ENCODE measurements at regions not wholly inside any gene's neighbourhood (a gene's known extent, or its start where the extent isn't known, plus 50 kb on each side); places are given as distances from the start of the nearest gene placed in this dataset.
"Not testable (repeated sequence)": the region's sequence is repeated elsewhere in the genome, so short reads cannot be mapped to it uniquely, and the experiment has no call there.

DNA sequence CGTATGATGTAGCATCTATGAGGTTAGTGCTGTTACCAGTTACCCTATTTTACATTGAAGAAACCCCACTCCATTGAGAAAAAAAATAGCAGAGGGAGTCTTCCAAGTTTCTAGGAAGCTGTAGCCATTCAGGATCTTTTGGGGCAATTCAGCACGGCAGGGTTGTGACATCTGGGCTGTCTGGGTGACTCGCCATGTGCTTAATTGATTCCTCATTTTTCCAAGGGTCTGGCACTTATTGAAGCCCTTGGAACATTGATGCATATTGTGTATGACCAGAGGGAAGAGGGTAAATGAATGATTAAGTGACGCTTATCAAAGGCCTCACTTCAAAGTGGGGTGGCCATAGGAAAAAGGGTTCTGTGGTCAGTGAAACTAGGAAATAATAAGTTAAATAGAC is 248.7 kb downstream of the ARHGAP12 start:
- no peak for DNase-seq

DNA sequence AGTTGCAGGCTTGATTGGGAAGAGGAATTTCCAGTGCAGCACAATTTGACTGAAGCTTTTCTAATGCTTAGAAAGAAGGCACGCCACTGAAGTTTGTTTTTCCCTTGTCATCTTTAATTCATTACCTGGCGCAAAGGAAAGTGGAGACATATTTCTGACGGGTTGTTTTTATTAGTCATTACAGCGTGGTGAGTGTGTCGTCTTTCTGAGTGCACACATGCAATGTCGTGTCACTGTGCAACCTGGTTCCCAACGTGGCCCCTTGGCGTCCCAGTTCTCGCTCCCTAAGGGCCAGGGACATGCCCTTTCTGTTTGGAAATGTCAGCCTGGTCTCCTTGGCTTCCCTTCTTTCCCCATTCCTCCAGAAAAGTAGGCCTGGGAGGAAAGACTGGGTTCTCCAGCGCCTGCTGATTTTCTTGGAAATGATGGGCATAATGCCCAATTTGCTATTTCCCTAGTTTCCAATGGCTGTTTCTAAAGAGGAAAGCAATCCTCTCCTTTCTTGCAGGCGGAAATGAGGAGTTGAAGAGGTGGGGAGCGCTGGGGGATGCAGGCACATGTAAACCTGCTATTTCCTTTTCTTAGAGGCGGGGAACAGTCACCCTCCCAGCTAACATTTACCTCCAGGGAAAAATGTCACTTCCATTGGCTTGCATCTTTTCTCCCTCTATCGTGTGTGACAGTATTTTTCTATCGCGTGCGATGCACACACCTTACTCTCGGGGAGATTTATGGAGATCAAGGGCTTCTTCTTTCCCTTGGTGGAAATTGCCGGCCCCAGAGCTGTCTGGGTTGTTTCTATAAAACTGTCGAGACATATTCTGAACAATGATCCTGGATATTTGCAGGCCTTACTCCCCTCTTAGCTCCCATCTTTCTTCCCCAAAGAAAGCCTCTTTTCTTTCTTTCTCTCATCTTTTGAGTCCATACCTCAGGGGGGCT is 249.8 kb downstream of the ARHGAP12 start:
- DNase-seq = no peak

DNA sequence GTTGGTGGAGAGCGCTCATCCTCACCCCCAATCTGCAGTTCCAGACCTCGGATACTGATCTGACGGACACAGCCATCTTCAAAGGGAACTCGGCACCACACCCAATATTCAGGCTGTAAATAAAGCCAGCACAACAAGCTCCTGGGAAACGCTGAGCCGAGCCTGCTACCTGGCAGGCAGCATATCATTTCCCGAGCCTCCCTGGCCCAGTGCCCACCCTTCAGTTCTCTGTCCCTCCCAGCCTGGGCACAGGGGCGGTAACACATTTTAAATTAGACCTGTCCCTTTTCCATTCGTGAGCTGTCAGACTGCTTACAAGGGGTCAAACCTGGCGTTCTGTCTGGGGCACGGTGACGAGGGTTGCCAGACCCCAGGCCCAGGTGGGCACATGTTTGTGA is 250.5 kb downstream of the ARHGAP12 start:
- DNase-seq = no peak

DNA sequence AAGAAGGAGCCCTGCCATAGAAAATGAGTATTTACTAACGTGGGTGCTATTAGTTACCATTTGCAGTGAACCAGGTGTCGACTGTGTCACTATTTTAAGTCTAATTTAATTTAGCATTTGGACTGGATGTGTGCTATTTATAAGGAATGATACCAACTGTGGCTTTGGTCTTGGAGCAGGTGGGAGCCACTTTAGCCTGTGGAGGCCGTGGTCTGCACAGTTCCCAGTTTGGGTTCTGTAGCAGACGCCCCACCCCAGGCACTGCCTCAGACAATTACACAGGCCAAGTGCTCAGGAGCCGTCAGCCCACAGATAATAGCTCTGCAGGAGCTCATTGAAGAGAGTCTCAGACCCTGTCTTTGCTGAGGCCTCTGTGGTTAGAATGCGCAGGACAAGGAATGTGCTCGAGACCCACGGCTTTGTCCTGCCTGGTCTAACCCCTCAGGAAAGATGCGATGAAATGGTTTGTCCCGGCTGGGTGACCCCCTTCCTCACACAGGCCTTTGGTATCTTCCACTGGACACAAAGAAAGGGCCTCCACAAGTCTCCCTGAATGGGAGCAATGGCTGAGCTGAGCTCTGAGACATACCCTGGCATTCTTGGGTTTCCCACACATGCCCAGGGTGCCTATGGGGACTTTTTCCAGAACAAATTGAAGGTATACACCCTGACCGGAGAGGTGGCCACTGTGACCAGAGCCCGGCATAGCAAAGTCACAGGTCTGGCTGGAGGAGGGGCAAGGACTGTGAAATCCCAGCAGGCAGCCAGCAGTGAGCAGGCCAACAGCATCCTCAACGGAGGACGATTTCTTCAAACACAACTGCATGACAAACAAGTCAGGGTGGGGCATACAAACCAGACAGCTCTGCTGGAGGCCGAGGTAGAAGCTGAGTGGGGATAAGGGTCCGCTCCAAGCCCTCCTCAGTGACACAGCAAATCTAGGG is 251.2 kb downstream of the ARHGAP12 start:
- DNase-seq = no peak

DNA sequence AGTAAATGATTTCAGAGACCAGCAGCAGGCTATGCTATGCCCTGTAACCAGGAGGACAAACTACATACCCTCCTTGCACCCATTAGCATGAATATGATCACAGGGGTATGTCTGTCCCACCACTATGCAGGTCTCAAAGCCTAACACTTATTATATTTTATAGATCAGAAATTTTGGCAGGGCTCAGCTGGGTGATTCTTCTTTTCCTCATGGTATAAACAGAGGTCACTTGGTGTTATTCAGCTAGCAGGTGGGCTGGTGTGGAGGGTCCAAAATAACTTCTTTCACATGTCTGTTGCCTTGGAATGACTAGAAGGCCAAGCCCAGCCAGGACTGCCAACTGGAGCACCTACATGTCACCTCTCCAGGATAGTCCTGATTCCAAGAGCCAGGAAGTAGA is 252.9 kb downstream of the ARHGAP12 start:
- DNase-seq = no peak

DNA sequence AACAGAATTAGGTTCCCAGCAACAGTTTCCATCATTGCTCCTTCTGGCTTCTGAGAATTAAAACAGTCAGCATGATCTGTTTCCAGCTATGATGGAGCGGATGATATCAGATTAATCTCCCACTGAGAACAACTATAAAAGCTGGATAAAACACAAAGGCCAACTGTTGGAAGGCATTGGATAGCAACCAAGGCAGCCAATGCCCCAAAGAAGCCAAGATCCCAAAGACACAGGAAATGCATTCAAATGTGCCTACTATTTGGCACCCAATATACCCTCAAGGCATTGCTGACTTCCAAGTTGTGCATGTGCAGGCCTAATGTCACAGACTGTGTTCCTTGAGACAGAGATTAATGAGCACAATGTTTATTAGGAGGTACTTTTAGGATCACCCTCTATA is 259.3 kb downstream of the ARHGAP12 start:
- DNase-seq = no peak

DNA sequence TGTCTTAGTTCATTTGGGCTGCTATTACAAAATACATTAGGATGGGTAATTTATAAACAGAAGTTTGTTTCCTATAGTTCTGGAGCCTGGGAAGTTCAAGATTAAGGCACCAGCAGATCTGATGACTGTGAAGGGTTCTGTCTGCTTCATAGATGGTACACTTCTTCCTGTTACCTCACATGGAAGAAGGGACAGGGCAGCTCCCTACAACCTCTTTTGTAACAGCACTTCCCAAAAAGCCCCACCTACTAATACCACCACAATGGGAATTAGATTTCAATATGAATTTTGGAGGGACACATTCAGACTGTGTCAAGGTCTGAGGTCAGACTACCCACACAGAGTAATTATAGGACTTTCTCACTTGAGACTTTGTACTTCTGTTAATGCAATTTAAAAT is 260.3 kb downstream of the ARHGAP12 start:
- no peak for DNase-seq

DNA sequence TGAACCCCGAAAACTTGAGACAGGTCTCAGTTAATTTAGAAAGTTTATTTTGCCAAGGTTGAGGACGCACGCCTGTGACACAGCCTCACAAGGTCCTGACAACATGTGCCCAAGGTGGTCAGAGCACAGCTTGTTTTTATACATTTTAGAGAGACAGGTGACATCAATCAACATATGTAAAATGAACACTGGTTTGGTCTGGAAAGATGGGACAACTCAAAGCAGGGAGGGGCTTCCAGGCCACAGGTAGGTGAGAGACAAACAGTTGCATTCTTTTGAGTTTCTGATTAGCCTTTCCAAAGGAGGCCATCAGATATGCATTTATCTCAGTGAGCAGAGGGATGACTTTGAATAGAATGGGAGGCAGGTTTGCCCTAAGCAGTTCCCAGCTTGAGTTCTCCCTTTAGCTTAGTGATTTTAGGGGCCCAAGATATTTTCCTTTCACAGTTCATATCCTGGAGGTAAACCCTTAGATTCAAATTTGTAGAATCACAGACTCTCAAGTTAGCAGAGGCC is 262.8 kb downstream of the ARHGAP12 start:
- not testable (repeated sequence) for DNase-seq

DNA sequence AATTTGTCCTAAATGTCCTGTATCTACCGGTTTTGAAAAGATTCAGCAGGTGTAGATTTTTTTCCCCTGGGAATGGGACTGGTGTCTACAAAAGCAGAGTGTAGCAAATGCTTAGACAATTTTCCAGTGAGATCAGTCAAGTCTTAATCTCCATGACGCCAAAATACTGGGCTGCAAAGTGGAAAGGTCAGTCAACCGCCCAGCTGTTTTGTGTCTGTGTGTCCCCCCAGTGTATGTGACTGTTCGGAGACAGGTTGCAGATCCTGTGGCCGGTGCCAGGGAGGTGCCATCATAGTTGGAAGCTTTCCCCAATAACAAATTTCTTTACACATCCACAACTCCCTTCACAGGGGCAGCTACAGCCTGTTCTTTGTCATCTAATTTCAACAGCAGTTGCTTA is 263.8 kb downstream of the ARHGAP12 start:
- DNase-seq = no peak

DNA sequence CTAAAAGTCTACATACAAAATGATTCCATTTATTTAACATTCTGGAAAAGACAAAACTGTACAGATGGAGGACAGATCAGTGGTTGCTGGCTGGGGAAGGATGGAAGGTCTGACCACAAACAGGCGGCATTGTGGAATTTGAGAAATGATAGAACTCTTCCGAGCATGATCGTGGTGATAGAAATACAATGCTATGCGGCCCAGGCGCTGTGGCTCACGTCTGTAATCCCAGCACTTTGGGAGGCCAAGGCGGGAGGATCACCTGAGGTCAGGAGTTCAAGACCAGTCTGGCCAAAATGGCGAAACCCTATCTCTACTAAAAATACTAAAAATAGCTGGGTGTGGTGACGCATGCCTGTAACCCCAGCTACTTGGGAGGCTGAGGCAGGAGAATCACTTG is 264.6 kb downstream of the ARHGAP12 start:
- DNase-seq = not testable (repeated sequence)

DNA sequence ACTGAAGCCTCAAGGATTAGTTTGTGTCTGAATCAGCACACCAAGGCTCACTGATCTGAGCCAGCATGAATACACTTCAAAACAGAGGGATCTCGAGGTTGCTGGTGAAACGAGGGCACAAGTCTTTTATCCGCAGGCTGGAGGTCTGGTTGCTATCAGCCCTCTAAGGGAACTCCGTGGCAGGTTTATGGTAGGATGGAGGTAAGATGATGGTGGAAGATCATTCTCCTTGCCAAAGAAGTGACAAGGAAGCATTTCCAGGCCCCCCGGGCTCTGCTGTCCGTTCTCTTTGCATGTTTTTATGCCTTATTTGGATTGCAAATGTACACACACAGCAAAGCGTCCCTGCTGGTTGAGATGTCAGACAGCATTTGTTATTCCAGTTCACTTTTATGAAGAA is 268.3 kb downstream of the ARHGAP12 start:
- DNase-seq = no peak

DNA sequence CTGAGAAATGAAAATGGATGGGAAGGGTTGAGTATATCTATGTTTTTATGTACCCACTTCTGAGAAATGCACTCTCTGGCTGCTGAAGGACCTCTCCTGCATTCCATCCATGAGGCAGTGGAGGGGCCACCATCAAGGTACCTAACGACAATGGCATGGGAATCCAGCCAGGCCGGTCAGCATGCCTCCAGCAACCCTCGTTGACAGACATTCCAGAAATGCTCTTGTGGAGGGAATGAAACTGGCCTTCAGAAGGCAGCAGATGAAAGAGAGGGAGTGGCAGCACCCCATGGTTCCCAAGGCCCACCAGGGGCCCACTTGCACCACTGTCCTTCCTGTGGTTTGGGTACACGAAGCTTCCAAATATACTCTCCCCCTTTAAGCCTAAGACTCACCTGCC is 269.0 kb downstream of the ARHGAP12 start:
- no peak for DNase-seq

DNA sequence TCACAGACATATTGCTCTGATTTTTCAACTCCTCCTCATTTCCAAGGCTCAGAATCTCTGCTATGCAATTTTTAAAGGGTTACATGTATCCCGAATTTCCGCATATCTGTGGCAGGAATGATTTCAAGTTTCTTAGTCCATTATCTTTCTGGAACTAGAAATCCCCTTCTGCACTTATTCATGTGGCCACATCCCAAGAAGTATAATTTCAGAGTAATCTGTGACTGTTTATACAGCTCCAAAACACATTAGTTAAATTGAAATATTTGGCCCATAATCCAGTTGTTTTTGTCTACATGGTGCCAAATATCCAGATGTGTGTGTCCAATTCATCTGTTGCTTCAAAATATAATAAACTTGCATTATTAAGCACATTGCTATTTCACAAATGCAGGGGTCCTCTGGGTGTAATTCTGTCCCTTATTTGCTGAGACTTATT is 271.2 kb downstream of the ARHGAP12 start:
- no peak for DNase-seq

DNA sequence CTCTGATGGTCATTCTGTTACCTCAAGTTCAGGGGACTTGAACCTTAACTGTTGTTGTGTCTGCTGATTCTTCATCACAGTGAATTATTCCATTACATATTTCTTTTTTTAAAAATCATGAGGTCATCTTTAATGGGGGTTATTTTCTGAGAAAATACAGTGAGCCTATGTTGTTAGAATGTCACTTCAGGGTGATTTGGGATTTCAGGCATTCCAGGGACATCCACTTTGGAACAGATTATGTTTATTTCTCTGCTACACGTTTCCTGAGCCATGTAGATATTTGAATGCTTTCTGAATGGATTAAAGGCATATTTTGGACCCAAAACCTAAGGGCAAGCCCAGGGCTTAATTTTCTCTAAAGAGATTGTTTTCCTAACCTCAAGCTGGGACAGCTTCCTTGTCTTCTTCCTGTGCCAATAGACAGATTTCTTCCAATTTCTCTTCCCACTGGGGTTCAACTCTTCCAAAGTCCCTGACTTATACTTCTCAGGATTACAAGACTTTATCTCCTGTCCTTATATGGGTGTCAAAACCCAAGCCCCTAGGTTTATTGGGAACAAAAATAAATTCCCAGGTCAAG is 271.7 kb downstream of the ARHGAP12 start:
- no peak for DNase-seq

DNA sequence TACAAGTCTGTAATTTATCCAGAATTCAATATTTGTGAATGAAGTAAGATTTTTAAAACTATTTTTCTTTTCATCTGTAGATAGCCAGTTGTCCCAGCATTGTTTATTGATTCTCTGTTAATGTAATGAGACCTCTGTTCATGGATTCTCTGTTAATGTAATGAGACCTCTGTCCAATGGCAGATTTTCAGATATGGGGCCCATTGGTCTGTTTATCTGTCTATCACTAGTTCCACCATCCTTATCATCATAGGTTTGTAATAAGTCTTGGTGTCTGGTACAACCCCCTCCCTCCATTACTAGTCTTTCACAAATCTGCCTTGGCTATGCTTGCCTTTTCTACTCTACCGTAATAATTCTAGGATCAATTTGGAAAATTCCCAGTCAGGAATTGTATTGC is 276.6 kb downstream of the ARHGAP12 start:
- DNase-seq = no peak

DNA sequence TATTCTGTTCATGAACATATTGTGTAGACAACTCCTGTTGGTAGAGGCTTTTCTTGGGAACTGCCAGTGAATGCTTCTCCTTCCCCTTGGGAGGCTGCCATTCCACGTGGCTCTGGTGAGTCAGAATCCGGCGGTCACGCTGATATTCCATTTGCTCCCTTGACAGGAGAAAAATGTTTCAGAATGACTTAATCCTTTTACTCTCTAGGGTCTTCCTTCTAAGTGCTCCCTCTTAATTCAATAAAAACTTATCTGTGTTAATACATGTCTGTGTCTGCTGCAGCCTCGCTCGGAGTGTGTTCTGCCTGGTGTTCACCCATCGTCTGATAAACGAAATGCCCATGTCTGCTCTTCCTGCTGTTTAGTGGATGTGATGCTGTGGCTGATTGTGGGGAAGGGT is 278.6 kb downstream of the ARHGAP12 start:
- DNase-seq = no peak

DNA sequence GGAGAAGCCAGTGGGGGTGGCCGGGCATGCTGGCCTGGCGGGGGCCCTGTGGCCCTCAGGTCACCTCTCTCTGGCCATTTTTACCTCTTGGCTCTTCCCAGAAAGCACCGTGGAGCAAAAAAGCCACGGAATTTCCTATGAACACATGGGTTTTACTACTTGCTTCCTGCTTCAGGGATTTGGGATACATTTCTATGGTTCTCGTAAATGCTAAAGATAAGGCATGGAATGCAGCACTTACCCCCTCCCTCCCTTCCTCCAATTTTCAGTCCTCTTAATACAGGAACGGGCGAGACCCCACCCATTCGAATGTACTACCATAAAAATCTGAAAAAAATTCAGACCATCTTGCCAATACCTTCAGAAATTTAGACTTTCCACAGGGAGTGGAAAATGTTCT is 279.7 kb downstream of the ARHGAP12 start:
- no peak for DNase-seq

DNA sequence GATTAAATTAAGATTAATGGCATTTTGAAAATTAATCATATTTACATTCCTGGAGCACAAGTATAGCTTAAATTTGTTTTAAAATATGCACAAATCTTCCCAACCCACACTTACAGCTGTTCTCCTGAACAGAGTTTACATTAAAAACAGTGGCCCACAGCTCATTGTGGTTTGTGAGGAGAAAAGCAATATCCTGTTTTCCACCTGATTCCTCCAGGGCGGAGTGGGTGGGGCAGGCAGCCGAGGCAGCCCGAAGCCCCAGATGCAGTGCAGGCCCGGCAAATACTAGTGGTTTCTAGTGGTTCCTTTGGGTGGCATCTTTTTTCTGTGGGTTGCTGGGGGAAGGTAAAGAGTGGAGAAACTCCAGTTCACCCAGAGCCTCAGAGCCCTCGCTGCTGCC is 280.8 kb downstream of the ARHGAP12 start:
- no peak for DNase-seq

DNA sequence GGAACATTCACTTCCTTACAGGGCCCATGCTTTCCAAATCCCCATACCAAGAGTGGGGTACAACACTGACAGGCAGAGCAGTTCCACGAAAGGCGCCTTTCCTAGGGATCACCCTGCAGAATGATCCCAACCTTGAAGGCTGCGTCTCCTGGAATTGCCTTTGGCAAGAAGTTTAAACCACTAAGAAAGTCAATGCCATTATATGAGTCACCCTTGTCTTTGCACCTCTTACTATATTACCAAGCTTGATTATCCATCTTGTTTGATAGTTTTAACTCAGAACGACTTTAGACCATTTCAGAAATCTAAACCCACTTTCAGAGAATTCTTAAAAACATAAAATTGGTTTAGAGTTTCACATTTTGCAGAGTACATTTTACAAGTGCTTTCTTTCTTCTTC is 282.1 kb downstream of the ARHGAP12 start:
- DNase-seq = no peak

DNA sequence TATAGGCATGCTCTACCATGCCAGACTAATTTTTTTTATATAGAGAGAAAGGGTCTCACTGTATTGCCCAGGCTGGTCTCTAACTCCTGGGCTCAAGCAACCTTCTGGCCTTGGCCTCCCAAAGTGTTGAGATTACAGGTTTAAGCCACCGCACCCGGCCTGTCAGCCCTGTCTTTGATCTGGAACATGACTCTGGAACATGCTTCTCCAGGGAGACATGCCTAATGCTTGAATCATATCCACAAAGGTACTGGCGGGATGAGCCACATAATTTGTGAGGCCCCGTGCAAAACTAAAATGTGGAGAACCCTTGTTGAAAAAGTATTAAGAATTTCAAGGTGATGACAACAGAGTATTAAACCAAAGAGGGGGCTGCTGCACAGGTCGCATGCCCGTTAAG is 282.8 kb downstream of the ARHGAP12 start:
- no peak for DNase-seq

DNA sequence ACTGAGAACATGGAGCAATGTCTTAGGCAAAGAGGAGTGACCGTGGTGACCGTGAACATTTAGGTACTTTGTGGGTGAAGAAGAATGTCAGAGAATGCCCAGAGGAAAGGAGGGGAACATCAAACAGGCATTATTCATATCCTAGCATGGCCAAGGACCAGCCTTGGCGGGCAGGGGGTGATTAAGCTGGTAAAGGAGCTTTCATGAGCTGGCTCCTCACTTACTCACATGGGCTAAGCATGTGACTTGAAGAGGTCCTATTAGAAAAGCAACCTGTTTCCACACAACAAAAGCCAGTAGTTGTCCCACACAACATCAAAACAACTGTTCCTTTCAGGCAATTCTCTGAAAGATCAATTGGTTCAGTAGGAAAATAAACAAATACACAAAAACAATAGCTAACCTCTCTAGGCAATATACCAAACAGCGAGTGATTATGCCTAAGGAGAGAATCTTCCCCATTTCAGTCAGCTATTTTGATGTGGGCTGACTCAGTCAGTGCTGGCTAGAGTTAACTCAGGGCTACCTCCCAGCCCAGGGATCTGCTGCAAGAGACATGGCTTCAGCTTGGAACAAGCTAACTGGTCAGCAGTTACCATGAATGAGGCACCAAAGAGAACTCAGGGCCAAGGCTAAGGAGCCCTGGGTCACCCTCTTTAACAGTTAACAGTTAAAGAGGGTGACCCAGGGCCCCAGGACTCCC is 283.5 kb downstream of the ARHGAP12 start:
- no peak for DNase-seq

DNA sequence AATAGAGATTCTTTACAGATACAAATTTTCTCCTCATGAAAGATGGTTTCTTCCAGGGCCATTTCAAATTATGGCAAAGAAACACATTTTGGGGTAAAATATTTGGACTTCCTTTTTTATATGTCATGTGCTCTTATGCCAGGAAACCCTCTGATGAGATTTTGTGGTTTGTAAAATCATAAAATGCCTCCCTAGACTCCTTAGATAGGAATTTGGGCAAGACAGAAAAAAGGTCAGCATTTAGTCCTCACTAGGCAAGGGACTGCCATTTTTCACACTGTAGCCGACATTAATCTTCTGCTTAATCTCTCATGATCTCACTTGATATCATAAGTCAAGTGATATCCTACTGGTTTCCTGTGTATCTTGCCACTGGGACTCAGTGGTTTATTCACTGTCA is 286.4 kb downstream of the ARHGAP12 start:
- no peak for DNase-seq
